ENCODE measurements at regions not wholly inside any gene's neighbourhood (a gene's known extent, or its start where the extent isn't known, plus 50 kb on each side); places are given as distances from the start of the nearest gene placed in this dataset.

- H3K4me1 ChIP-seq (ENCODE audit: control insufficient read depth in 2 of 3, insufficient read depth in 2 of 3, low read depth in 1 of 3, low read length in 3 of 3) = no peaks in the 10 kb centered on the region
- FAIRE-seq (no peak), DNase-seq (no peak)
- no peak for TF ChIP-seq CTCF (IDR thresholded peaks at IDR 0.05; ENCODE audit: borderline replicate concordance, extremely low read depth, insufficient read depth)
- H3K9me3 ChIP-seq (ENCODE audit: control insufficient read depth in 2 of 3, insufficient read depth in 1 of 3, low read length in 3 of 3) = no peaks in the 10 kb centered on the region
- no peaks in the 10 kb centered on the region for H3K36me3 ChIP-seq (ENCODE audit: control insufficient read depth in 2 of 3, insufficient read depth in 3 of 3, low read length in 3 of 3)
- intact Hi-C loops (cut with DNase I) = no loop called here
- H3K4me3 ChIP-seq (ENCODE audit: low read length in 3 of 3) = no peak overlapping the region
- no peak overlapping the region for H3K9ac ChIP-seq (ENCODE audit: low read length in 3 of 3)
- H3K27ac ChIP-seq (ENCODE audit: low read depth in 2 of 2, low read length in 2 of 2) = no peak overlapping the region
- H3K27me3 ChIP-seq (ENCODE audit: control insufficient read depth, insufficient read depth, low read length) = no peaks in the 10 kb centered on the region
Observed at GRCh38 chr5:39945870-39946269, 521.1 kb upstream of the DAB2 start.

GRCh38 chr5:39943811-39944210 is 519.0 kb upstream of the DAB2 start:
- FAIRE-seq (no peak), DNase-seq (no peak)
- H3K4me3 ChIP-seq (ENCODE audit: low read length in 3 of 3) = no peak overlapping the region
- no peak overlapping the region for H3K9ac ChIP-seq (ENCODE audit: low read length in 3 of 3)
- H3K36me3 ChIP-seq (ENCODE audit: control insufficient read depth in 2 of 3, insufficient read depth in 3 of 3, low read length in 3 of 3) = no peaks in the 10 kb centered on the region
- intact Hi-C loops (cut with DNase I) = no loop called here
- no peaks in the 10 kb centered on the region for H3K27me3 ChIP-seq (ENCODE audit: control insufficient read depth, insufficient read depth, low read length)
- no peaks in the 10 kb centered on the region for H3K9me3 ChIP-seq (ENCODE audit: control insufficient read depth in 2 of 3, insufficient read depth in 1 of 3, low read length in 3 of 3)
- H3K27ac ChIP-seq (ENCODE audit: low read depth in 2 of 2, low read length in 2 of 2) = no peak overlapping the region
- no peak for TF ChIP-seq CTCF (IDR thresholded peaks at IDR 0.05; ENCODE audit: borderline replicate concordance, extremely low read depth, insufficient read depth)
- no peaks in the 10 kb centered on the region for H3K4me1 ChIP-seq (ENCODE audit: control insufficient read depth in 2 of 3, insufficient read depth in 2 of 3, low read depth in 1 of 3, low read length in 3 of 3)

- FAIRE-seq (peak; percentile 93), DNase-seq (no peak)
- intact Hi-C loops (cut with DNase I) = no loop called here
Observed at GRCh38 chr5:39942606-39943005, 517.8 kb upstream of the DAB2 start.

More at GRCh38 chr5:39942606-39943005, 517.8 kb upstream of the DAB2 start:
- Histone ChIP-seq H3K36me3 (ENCODE audit: control insufficient read depth in 2 of 3, insufficient read depth in 3 of 3, low read length in 3 of 3) (no peaks in the 10 kb centered on the region), H3K27ac (ENCODE audit: low read depth in 2 of 2, low read length in 2 of 2) (no peak overlapping the region), H3K4me1 (ENCODE audit: control insufficient read depth in 2 of 3, insufficient read depth in 2 of 3, low read depth in 1 of 3, low read length in 3 of 3) (no peaks in the 10 kb centered on the region), H3K4me3 (ENCODE audit: low read length in 3 of 3) (no peak overlapping the region), H3K9ac (ENCODE audit: low read length in 3 of 3) (no peak overlapping the region), H3K9me3 (ENCODE audit: control insufficient read depth in 2 of 3, insufficient read depth in 1 of 3, low read length in 3 of 3) (no peaks in the 10 kb centered on the region), H3K27me3 (ENCODE audit: control insufficient read depth, insufficient read depth, low read length) (no peaks in the 10 kb centered on the region)
- TF ChIP-seq CTCF (IDR thresholded peaks at IDR 0.05; ENCODE audit: borderline replicate concordance, extremely low read depth, insufficient read depth) = no peak
